ENCODE measurements at regions not wholly inside any gene's neighbourhood (a gene's known extent, or its start where the extent isn't known, plus 50 kb on each side); places are given as distances from the start of the nearest gene placed in this dataset.

GRCh38 chr5:72656756-72657513, 149.7 kb upstream of the ZNF366 start:
- Histone ChIP-seq H3K9me3 (ENCODE audit: control insufficient read depth in 1 of 2, low read length in 2 of 2) (no peaks in the 10 kb centered on the region), H3K9ac (ENCODE audit: low read depth in 1 of 2, low read length in 2 of 2) (no peak overlapping the region), H3K36me3 (ENCODE audit: control insufficient read depth in 1 of 2, insufficient read depth in 2 of 2, low read length in 2 of 2) (no peaks in the 10 kb centered on the region), H3K27ac (ENCODE audit: low read depth, low read length) (no peak overlapping the region), H3K4me3 (ENCODE audit: low read depth in 1 of 2, low read length in 2 of 2) (no peak overlapping the region), H3K4me1 (ENCODE audit: control insufficient read depth in 1 of 2, insufficient read depth in 2 of 2, low read length in 2 of 2) (no peaks in the 10 kb centered on the region), H3K27me3 (ENCODE audit: control insufficient read depth in 1 of 2, insufficient read depth in 2 of 2, low read length in 2 of 2) (peaks cover 0 to 3% of the 10 kb centered on the region in 2 donors)

GRCh38 chr5:72656331-72656730, 149.1 kb upstream of the ZNF366 start:
- Histone ChIP-seq H3K4me1 (ENCODE audit: control insufficient read depth in 1 of 2, insufficient read depth in 2 of 2, low read length in 2 of 2) (no peaks in the 10 kb centered on the region), H3K9me3 (ENCODE audit: control insufficient read depth in 1 of 2, low read length in 2 of 2) (no peaks in the 10 kb centered on the region), H3K36me3 (ENCODE audit: control insufficient read depth in 1 of 2, insufficient read depth in 2 of 2, low read length in 2 of 2) (no peaks in the 10 kb centered on the region), H3K27me3 (ENCODE audit: control insufficient read depth in 1 of 2, insufficient read depth in 2 of 2, low read length in 2 of 2) (peaks cover 0 to 3% of the 10 kb centered on the region in 2 donors), H3K9ac (ENCODE audit: low read depth in 1 of 2, low read length in 2 of 2) (no peak overlapping the region), H3K27ac (ENCODE audit: low read depth, low read length) (no peak overlapping the region), H3K4me3 (ENCODE audit: low read depth in 1 of 2, low read length in 2 of 2) (no peak overlapping the region)

GRCh38 chr5:72654231-72654630, 147.0 kb upstream of the ZNF366 start:
- H3K27me3 ChIP-seq (ENCODE audit: control insufficient read depth in 1 of 2, insufficient read depth in 2 of 2, low read length in 2 of 2): no peaks in the 10 kb centered on the region
- no peak overlapping the region for H3K4me3 ChIP-seq (ENCODE audit: low read depth in 1 of 2, low read length in 2 of 2)
- no peaks in the 10 kb centered on the region for H3K4me1 ChIP-seq (ENCODE audit: control insufficient read depth in 1 of 2, insufficient read depth in 2 of 2, low read length in 2 of 2)
- H3K9me3 ChIP-seq (ENCODE audit: control insufficient read depth in 1 of 2, low read length in 2 of 2): no peaks in the 10 kb centered on the region
- H3K36me3 ChIP-seq (ENCODE audit: control insufficient read depth in 1 of 2, insufficient read depth in 2 of 2, low read length in 2 of 2): no peaks in the 10 kb centered on the region
- H3K9ac ChIP-seq (ENCODE audit: low read depth in 1 of 2, low read length in 2 of 2): no peak overlapping the region
- H3K27ac ChIP-seq (ENCODE audit: low read depth, low read length): no peak overlapping the region

GRCh38 chr5:72653586-72653985, 146.4 kb upstream of the ZNF366 start:
- Histone ChIP-seq H3K27ac (ENCODE audit: low read depth, low read length) (no peak overlapping the region), H3K9ac (ENCODE audit: low read depth in 1 of 2, low read length in 2 of 2) (no peak overlapping the region), H3K36me3 (ENCODE audit: control insufficient read depth in 1 of 2, insufficient read depth in 2 of 2, low read length in 2 of 2) (no peaks in the 10 kb centered on the region), H3K4me1 (ENCODE audit: control insufficient read depth in 1 of 2, insufficient read depth in 2 of 2, low read length in 2 of 2) (no peaks in the 10 kb centered on the region), H3K4me3 (ENCODE audit: low read depth in 1 of 2, low read length in 2 of 2) (no peak overlapping the region), H3K9me3 (ENCODE audit: control insufficient read depth in 1 of 2, low read length in 2 of 2) (no peaks in the 10 kb centered on the region), H3K27me3 (ENCODE audit: control insufficient read depth in 1 of 2, insufficient read depth in 2 of 2, low read length in 2 of 2) (no peaks in the 10 kb centered on the region)

- Histone ChIP-seq H3K9ac (ENCODE audit: low read depth in 1 of 2, low read length in 2 of 2) (no peak overlapping the region), H3K4me1 (ENCODE audit: control insufficient read depth in 1 of 2, insufficient read depth in 2 of 2, low read length in 2 of 2) (no peaks in the 10 kb centered on the region), H3K27ac (ENCODE audit: low read depth, low read length) (no peak overlapping the region), H3K9me3 (ENCODE audit: control insufficient read depth in 1 of 2, low read length in 2 of 2) (no peaks in the 10 kb centered on the region), H3K27me3 (ENCODE audit: control insufficient read depth in 1 of 2, insufficient read depth in 2 of 2, low read length in 2 of 2) (no peaks in the 10 kb centered on the region), H3K4me3 (ENCODE audit: low read depth in 1 of 2, low read length in 2 of 2) (no peak overlapping the region), H3K36me3 (ENCODE audit: control insufficient read depth in 1 of 2, insufficient read depth in 2 of 2, low read length in 2 of 2) (no peaks in the 10 kb centered on the region)
These were observed 144.6 kb upstream of the ZNF366 start for GRCh38 chr5:72651779-72652178.

GRCh38 chr5:72651109-72651508, 143.9 kb upstream of the ZNF366 start:
- H3K9ac ChIP-seq (ENCODE audit: low read depth in 1 of 2, low read length in 2 of 2): no peak overlapping the region
- H3K4me1 ChIP-seq (ENCODE audit: control insufficient read depth in 1 of 2, insufficient read depth in 2 of 2, low read length in 2 of 2): no peaks in the 10 kb centered on the region
- H3K27me3 ChIP-seq (ENCODE audit: control insufficient read depth in 1 of 2, insufficient read depth in 2 of 2, low read length in 2 of 2): no peaks in the 10 kb centered on the region
- H3K9me3 ChIP-seq (ENCODE audit: control insufficient read depth in 1 of 2, low read length in 2 of 2): no peaks in the 10 kb centered on the region
- no peak overlapping the region for H3K27ac ChIP-seq (ENCODE audit: low read depth, low read length)
- H3K36me3 ChIP-seq (ENCODE audit: control insufficient read depth in 1 of 2, insufficient read depth in 2 of 2, low read length in 2 of 2): no peaks in the 10 kb centered on the region
- no peak overlapping the region for H3K4me3 ChIP-seq (ENCODE audit: low read depth in 1 of 2, low read length in 2 of 2)

GRCh38 chr5:72649449-72649848, 142.2 kb upstream of the ZNF366 start:
- H3K4me3 ChIP-seq (ENCODE audit: low read depth in 1 of 2, low read length in 2 of 2): no peak overlapping the region
- H3K36me3 ChIP-seq (ENCODE audit: control insufficient read depth in 1 of 2, insufficient read depth in 2 of 2, low read length in 2 of 2): no peaks in the 10 kb centered on the region
- no peaks in the 10 kb centered on the region for H3K27me3 ChIP-seq (ENCODE audit: control insufficient read depth in 1 of 2, insufficient read depth in 2 of 2, low read length in 2 of 2)
- no peaks in the 10 kb centered on the region for H3K9me3 ChIP-seq (ENCODE audit: control insufficient read depth in 1 of 2, low read length in 2 of 2)
- H3K4me1 ChIP-seq (ENCODE audit: control insufficient read depth in 1 of 2, insufficient read depth in 2 of 2, low read length in 2 of 2): no peaks in the 10 kb centered on the region
- H3K9ac ChIP-seq (ENCODE audit: low read depth in 1 of 2, low read length in 2 of 2): no peak overlapping the region
- H3K27ac ChIP-seq (ENCODE audit: low read depth, low read length): no peak overlapping the region

- Histone ChIP-seq H3K4me3 (ENCODE audit: low read depth in 1 of 2, low read length in 2 of 2) (no peak overlapping the region), H3K9ac (ENCODE audit: low read depth in 1 of 2, low read length in 2 of 2) (no peak overlapping the region), H3K27me3 (ENCODE audit: control insufficient read depth in 1 of 2, insufficient read depth in 2 of 2, low read length in 2 of 2) (no peaks in the 10 kb centered on the region), H3K36me3 (ENCODE audit: control insufficient read depth in 1 of 2, insufficient read depth in 2 of 2, low read length in 2 of 2) (no peaks in the 10 kb centered on the region), H3K4me1 (ENCODE audit: control insufficient read depth in 1 of 2, insufficient read depth in 2 of 2, low read length in 2 of 2) (no peaks in the 10 kb centered on the region), H3K9me3 (ENCODE audit: control insufficient read depth in 1 of 2, low read length in 2 of 2) (no peaks in the 10 kb centered on the region), H3K27ac (ENCODE audit: low read depth, low read length) (no peak overlapping the region)
These were observed 141.3 kb upstream of the ZNF366 start for GRCh38 chr5:72648480-72648879.

- no peaks in the 10 kb centered on the region for H3K27me3 ChIP-seq (ENCODE audit: control insufficient read depth in 1 of 2, insufficient read depth in 2 of 2, low read length in 2 of 2)
- H3K4me1 ChIP-seq (ENCODE audit: control insufficient read depth in 1 of 2, insufficient read depth in 2 of 2, low read length in 2 of 2): no peaks in the 10 kb centered on the region
- no peak overlapping the region for H3K9ac ChIP-seq (ENCODE audit: low read depth in 1 of 2, low read length in 2 of 2)
- no peaks in the 10 kb centered on the region for H3K9me3 ChIP-seq (ENCODE audit: control insufficient read depth in 1 of 2, low read length in 2 of 2)
- H3K36me3 ChIP-seq (ENCODE audit: control insufficient read depth in 1 of 2, insufficient read depth in 2 of 2, low read length in 2 of 2): no peaks in the 10 kb centered on the region
- H3K27ac ChIP-seq (ENCODE audit: low read depth, low read length): no peak overlapping the region
- no peak overlapping the region for H3K4me3 ChIP-seq (ENCODE audit: low read depth in 1 of 2, low read length in 2 of 2)
These were observed 140.6 kb upstream of the ZNF366 start for GRCh38 chr5:72647806-72648205.

- H3K4me1 ChIP-seq (ENCODE audit: control insufficient read depth in 1 of 2, insufficient read depth in 2 of 2, low read length in 2 of 2): no peaks in the 10 kb centered on the region
- H3K9me3 ChIP-seq (ENCODE audit: control insufficient read depth in 1 of 2, low read length in 2 of 2): no peaks in the 10 kb centered on the region
- H3K27me3 ChIP-seq (ENCODE audit: control insufficient read depth in 1 of 2, insufficient read depth in 2 of 2, low read length in 2 of 2): no peaks in the 10 kb centered on the region
- H3K4me3 ChIP-seq (ENCODE audit: low read depth in 1 of 2, low read length in 2 of 2): no peak overlapping the region
- no peak overlapping the region for H3K9ac ChIP-seq (ENCODE audit: low read depth in 1 of 2, low read length in 2 of 2)
- H3K27ac ChIP-seq (ENCODE audit: low read depth, low read length): no peak overlapping the region
- H3K36me3 ChIP-seq (ENCODE audit: control insufficient read depth in 1 of 2, insufficient read depth in 2 of 2, low read length in 2 of 2): no peaks in the 10 kb centered on the region
These were observed 139.1 kb upstream of the ZNF366 start for GRCh38 chr5:72646246-72646866.

Data from duodenal mucosa (tissue), 2 donors.